HG03159 (cell line): ENCODE measurements at regions not wholly inside any gene's neighbourhood (a gene's known extent, or its start where the extent isn't known, plus 50 kb on each side); places are given as distances from the start of the nearest gene placed in this dataset.

Source experiments
- ATAC-seq: cut with Tn5 transposase; IDR thresholded peaks from one replicate; pipeline ENCODE4 v1.9.1; 2021; ENCODE audit warnings: mild to moderate bottlenecking, moderate library complexity; ENCODE audit not compliant: unreplicated experiment

GRCh38 chr5:170159947-170160346 is 54.2 kb downstream of the FOXI1 start:
- no peak for ATAC-seq

GRCh38 chr5:170161069-170161468 is 55.4 kb downstream of the FOXI1 start:
- peak; percentile 60 for ATAC-seq

GRCh38 chr5:170162631-170163321 is 57.1 kb downstream of the FOXI1 start:
- ATAC-seq: no peak

GRCh38 chr5:170164087-170164486 is 58.4 kb downstream of the FOXI1 start:
- no peak for ATAC-seq

GRCh38 chr5:170164921-170165320 is 59.2 kb downstream of the FOXI1 start:
- ATAC-seq: no peak

- no peak for ATAC-seq
Measured at GRCh38 chr5:170166101-170166500, 60.4 kb downstream of the FOXI1 start.

- ATAC-seq: no peak
Measured at GRCh38 chr5:170168002-170168401, 62.3 kb downstream of the FOXI1 start.

- no peak for ATAC-seq
Measured at GRCh38 chr5:170168797-170169196, 63.1 kb downstream of the FOXI1 start.

GRCh38 chr5:170169996-170170395 is 62.8 kb upstream of the C5orf58 start:
- no peak for ATAC-seq

- no peak for ATAC-seq
Measured at GRCh38 chr5:170171811-170172210, 61.0 kb upstream of the C5orf58 start.

- no peak for ATAC-seq
Measured at GRCh38 chr5:170173227-170173626, 59.6 kb upstream of the C5orf58 start.

- no peak for ATAC-seq
Measured at GRCh38 chr5:170173647-170174046, 59.1 kb upstream of the C5orf58 start.

- ATAC-seq: no peak
Measured at GRCh38 chr5:170176916-170177315, 55.9 kb upstream of the C5orf58 start.

GRCh38 chr5:170178814-170179213 is 54.0 kb upstream of the C5orf58 start:
- no peak for ATAC-seq

- ATAC-seq: no peak
Measured at GRCh38 chr5:170179626-170180025, 53.2 kb upstream of the C5orf58 start.

GRCh38 chr5:170181902-170182301 is 50.9 kb upstream of the C5orf58 start:
- no peak for ATAC-seq

- ATAC-seq: no peak
Measured at GRCh38 chr5:170182491-170182890, 50.3 kb upstream of the C5orf58 start.
